ENCODE measurements at regions not wholly inside any gene's neighbourhood (a gene's known extent, or its start where the extent isn't known, plus 50 kb on each side); places are given as distances from the start of the nearest gene placed in this dataset.

DNA sequence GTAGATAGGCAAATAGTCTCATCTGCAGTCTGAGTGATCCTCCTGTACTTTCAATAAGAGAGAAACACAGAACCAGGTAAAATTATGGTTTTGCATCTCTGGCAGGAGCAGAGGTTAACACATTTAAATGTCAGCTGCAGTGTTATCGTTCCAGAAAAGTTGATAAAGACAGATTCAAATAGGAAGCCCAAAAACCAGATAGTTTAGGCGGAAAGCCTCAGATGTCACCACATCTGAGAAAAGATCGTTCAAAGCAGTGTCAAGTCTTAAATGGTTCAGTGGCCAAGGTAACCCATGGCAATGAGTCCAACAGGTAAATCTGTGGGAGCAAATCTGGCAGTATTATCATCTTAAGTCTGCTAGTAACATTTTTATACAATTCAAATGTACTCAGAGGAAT is 542.1 kb upstream of the MEF2C start:
- TF ChIP-seq EZH2 (IDR thresholded peaks at IDR 0.05; ENCODE audit: insufficient read depth, poor library complexity, severe bottlenecking) (no peak), EZH2phosphoT487 (IDR thresholded peaks at IDR 0.05; ENCODE audit: insufficient read depth, low read depth) (no peak)
